GM21786 (cell line): ENCODE measurements at regions not wholly inside any gene's neighbourhood (a gene's known extent, or its start where the extent isn't known, plus 50 kb on each side); places are given as distances from the start of the nearest gene placed in this dataset.

ENCODE experiments used
- ATAC-seq: cut with Tn5 transposase; IDR thresholded peaks from one replicate; pipeline ENCODE4 v1.9.1; 2021; ENCODE audit not compliant: unreplicated experiment

GRCh38 chr21:17903929-17904639, 84.9 kb upstream of the C21orf91 start:
- ATAC-seq: no peak

GRCh38 chr21:17903029-17903806, 84.1 kb upstream of the C21orf91 start:
- ATAC-seq: no peak

GRCh38 chr21:17901458-17902079, 82.4 kb upstream of the C21orf91 start:
- no peak for ATAC-seq

- no peak for ATAC-seq
Observed at GRCh38 chr21:17900990-17901385, 81.8 kb upstream of the C21orf91 start.

GRCh38 chr21:17900281-17900989, 81.3 kb upstream of the C21orf91 start:
- no peak for ATAC-seq

- no peak for ATAC-seq
Observed at GRCh38 chr21:17889171-17889570, 70.0 kb upstream of the C21orf91 start.

- no peak for ATAC-seq
Observed at GRCh38 chr21:17869115-17869514, 50.0 kb upstream of the C21orf91 start.
